Left lobe of liver (tissue), 2 donors: ENCODE measurements at regions not wholly inside any gene's neighbourhood (a gene's known extent, or its start where the extent isn't known, plus 50 kb on each side); places are given as distances from the start of the nearest gene placed in this dataset.
A peak's percentile ranks its signal among the peaks of the same experiment; 100 is the strongest.

Experiments
- ATAC-seq: fragments of 200-7000 bp; cut with Tn5 transposase; one replicate; pipeline ENCODE4 v1.9.1; 2020; ENCODE audit warnings: mild to moderate bottlenecking, moderate library complexity
- DNase-seq: peaks from one replicate; pipeline ENCODE4 v3.0.0-alpha.2; 2020; ENCODE audit warnings: low spot score
- donor health status: DM: no; HTN: no; CAD: no; lungs with moderate emphysema.
- donor health status: DM: no; HTN: yes; CAD: no.

DNA sequence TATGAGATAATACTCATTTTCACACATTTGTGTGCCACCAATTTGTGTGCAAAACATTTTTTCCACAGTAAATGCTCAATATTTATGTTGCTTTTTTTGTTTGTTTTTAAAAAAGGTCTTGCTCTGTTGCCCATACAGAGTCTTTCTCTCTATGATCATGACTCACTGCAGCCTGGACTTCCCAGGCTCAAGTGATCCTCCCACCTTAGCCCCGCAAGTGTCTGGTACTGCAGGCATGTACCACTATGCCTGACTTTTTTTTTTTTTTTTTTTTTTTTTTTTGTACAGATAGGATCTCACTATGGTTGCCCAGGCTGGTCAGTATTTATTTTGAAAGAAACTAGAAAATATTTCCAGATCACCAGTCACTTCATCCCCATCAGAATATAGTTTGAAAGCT is 297.8 kb upstream of the GYPC start:
- ATAC-seq (no peak), DNase-seq (no peak)

DNA sequence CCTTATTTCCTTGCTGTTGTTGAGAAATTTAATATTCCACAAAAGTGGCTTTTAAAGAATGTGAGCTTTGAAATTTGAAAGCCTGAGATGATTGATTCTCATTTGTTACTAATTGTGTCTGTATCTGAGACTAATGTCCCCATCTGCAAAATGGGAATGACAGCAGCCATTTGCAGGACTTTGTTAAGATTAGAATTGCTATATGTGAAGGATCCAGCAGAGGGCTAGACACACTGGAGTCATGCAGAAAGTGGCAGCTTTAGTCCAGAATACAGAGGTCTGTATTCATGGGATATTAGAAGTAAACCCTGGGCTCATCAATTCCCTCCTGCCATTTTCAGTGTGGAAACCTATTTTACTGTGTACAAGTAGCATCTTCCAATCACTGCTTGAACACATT is 296.5 kb upstream of the GYPC start:
- peak; percentile 55 for ATAC-seq

DNA sequence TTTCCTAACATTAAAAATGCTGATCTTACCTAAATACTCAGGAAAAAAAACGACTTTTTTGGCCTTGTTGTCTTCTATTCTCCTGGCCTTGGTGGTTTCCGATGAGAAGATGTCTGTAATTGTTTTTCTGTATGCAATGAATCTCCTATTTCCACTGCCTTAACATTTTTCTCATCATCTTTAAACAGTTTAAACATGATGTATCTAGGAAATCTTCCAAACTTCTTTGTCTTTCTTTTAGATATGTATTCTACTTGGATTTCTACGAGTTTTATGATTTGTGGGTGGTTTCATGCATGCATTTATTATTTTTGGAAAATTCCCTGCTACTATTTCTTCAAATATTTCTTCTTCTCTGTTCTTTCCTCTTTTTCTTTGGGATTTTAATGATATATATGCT is 288.6 kb upstream of the GYPC start:
- DNase-seq: no peak

More for the DNA sequence above, 296.5 kb upstream of the GYPC start:
- DNase-seq: no peak

DNA sequence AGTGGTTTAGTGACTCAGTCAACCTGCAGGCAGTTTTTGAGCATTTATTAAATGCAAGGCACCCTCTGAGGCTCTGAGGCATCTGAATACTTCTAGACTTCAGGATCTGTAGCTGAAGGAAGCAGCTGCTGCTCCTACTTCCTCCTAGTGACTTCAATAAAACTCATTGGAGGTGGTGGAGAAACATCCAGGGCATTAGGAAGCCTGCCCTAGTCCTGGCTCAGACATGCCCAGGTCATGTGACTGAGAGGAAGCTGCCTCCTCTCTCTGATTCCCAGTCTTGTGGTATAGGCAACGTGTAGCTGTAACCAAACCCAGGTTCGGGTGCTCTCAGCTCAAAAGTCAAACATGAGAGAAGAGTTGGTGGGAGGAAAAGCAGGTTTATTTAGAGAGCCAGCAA is 287.2 kb upstream of the GYPC start:
- no peak for ATAC-seq
- no peak for DNase-seq

More for the DNA sequence above, 288.6 kb upstream of the GYPC start:
- ATAC-seq: no peak

DNA sequence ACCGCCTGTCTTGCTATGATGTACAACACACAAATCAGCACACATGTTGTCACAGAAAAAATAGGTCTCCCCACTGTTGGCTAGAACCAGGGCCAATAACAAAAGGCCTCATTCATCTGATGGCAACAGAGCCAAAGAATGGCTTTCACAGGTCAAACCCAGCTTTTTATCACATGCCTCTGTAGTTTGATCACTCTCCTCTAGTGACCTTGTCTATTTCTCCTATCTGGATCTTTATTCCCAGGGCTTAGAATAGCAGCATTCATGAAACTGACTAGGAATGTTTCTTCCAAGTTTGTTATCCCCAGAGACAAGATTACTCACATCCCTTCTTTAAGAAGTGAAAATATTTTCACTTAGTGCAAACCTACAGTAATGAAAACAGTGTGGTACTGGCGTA is 285.8 kb upstream of the GYPC start:
- DNase-seq: no peak
- no peak for ATAC-seq

DNA sequence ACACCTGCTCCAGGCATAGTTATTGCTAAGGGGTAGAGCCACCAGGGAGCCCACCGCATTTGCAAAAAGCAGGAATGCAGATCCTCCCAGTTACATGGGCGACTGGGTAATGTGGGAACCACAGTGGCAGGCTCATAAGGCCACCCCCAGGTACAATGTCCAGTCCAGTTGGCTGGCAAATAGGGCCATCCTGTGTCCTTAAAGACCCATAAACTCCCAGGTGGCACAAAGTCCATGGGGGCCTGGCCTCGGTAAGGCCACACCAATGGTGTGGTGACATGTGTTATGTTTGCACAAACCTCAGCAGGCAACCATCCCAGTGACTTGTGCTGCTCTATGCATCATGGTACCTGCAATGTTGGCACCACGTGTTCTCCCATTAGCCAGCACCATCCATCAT is 283.6 kb upstream of the GYPC start:
- no peak for ATAC-seq

DNA sequence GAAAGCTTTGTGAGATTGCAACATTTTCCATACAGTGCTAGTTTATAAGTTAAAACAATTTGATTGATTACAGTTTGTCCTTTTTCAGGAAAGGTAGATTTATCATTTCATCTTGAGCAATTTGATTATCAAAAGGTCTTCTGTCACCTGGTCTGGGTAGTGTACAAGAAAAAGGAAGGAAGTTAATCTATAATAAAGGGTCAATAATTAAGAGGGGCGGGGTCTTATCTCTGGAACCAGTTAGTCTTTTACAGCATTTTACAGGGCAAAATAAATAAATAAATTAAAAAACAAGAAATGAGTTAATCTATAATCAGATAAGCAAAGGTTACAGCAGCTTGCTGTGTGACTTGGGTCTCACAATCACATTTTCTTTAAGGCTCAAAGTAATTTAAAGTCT is 277.8 kb upstream of the GYPC start:
- ATAC-seq: no peak

More for the DNA sequence above, 283.6 kb upstream of the GYPC start:
- DNase-seq: no peak

DNA sequence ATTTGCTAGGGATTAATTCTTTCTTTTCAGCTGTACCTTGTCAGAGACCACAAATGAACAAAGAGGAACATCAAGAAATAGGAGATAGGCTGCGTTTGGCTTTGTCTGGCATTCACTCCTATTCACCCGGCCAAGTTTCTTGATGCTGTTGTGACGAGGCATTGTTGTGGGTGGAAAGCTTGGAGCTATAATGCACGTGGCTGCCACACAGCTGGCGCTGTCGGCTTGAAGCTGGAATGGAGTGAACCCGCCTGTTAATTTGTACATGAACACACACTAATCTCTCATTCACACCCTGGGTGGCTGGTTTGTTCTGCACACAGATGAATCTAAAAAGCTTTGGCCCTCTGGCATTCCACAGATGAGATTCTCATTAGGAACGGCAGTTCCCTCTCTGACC is 274.9 kb upstream of the GYPC start:
- ATAC-seq: no peak
- no peak for DNase-seq

More for the DNA sequence above, 277.8 kb upstream of the GYPC start:
- no peak for DNase-seq

DNA sequence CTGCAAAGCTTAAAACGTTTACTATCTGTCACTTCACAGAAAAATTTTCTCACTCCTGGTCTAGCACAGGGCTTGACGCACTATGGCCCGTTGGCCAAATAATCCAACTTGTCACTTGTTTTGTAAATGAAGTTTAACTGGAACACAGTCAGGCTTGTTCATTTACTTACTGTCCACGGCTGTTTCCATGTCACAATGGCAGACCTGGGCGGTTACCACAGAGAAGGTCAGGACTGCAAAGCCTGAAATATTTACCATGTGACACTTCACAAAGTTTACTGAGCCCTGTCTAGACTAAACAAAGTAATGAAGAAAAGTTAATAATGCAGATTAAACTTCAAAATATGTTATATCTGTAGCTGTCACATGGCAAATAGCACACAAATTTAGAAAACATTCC is 273.0 kb upstream of the GYPC start:
- DNase-seq: no peak
- no peak for ATAC-seq

DNA sequence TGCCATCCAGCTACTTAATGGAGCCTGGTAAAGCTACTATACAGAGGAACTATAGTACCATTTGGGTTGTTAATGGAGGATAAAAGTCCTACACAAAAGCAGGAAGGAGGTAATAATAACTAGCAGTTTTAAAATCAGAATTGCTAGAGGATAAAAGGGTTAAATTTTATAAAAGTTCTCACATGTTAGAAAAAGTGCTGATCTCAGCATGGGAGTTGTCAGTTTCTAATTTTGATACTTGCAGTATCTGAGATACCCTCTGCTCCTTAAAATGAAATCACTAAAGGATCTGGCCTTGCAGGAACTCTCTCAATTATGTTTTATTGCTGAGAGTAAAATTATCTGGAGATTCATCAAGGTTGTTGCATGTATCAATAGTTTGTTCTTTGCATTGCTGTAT is 272.2 kb upstream of the GYPC start:
- ATAC-seq (no peak), DNase-seq (no peak)

DNA sequence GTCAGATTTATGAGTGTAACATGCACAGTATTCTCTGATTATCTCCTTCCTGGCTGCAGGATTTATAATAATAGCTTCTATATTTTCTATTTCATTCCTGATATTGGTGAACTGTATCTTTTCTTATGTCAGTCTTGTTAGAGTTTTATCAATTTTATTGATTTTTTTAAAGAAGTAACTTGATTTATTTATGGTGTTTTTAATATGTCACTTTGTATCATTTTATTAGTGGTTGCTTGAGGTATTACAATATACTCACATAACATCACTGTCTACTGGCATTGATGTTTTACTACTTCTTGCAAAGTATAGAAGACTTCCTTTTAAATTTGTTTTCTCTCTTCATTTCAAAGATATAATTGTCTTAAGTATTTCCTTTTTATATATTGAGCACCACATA is 270.5 kb upstream of the GYPC start:
- ATAC-seq (no peak), DNase-seq (no peak)

DNA sequence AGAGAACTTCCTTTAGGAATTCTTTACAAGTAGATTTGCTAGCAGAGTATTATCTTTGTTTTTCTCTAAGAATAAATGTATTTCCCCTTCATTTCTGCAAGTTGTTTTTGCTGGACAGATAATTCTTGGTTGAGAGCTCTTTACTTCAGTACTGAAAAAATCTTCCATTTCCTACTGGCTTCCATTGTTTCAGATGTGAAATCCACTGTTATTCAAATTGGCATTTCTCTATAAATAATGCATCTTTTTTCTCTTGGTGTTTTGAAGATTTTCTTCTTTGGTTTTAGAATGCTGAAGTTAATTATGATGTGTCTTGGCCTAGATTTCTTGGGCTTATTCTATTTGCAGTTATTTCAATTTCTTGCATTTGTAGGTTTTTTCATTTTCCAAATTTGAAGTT is 270.0 kb upstream of the GYPC start:
- ATAC-seq: no peak
- DNase-seq: no peak

DNA sequence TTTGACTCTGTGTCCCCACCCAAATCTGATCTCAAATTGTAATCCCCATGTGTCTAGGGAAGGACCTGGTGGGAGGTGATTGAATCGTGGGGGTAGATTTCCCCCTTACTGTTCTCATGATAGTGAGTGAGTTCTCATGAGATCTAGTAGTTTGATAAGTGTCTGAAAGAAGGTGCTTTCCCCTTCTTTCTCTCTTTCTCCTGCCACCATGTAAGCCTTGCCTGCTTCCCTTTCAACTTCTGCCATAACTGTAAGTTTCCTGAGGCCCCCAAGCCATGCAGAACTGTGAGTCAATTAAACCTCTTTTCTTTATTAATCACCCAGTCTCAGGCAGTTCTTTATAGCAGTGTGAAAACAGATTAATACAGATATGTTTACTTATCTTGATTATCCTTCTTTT is 266.5 kb upstream of the GYPC start:
- DNase-seq (no peak), ATAC-seq (no peak)

DNA sequence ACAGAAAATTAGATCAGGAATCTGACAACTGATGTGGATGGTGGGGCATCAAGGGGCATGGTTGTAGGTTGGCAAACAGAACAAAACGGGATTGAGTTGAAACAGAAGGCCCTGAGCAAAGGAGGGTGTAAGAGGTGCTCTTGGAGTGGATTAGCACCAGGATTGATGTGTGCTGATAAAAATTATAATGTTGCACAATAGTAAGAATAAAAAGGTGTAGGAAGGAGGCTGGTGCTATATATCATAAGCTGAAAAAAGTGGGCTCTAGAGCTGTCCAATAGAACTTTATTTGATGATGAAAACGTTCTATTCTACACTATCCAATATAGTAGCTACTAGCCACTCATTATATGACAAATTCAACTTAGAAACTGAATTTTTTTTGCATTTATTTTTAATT is 263.1 kb upstream of the GYPC start:
- ATAC-seq (no peak), DNase-seq (no peak)

DNA sequence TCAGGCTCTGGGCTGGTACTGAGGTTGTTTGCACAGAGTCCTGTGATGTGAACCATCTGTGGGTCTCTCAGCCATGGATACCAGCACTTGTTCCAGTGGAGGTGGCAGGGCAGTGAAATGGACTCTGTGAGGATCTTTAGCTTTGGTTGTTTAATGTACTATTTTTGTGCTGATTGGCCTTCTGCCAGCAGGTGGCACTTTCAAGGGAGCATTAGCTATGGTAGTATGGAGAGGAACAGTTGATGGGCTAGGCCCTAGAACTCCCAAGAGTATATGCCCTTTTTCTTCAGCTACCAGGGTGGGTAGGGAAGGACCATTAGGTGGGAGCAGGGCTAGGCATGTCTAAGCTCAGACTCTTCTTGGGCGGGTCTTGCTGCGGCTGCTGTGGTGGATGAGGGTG is 257.0 kb upstream of the GYPC start:
- no peak for ATAC-seq
- DNase-seq: no peak

DNA sequence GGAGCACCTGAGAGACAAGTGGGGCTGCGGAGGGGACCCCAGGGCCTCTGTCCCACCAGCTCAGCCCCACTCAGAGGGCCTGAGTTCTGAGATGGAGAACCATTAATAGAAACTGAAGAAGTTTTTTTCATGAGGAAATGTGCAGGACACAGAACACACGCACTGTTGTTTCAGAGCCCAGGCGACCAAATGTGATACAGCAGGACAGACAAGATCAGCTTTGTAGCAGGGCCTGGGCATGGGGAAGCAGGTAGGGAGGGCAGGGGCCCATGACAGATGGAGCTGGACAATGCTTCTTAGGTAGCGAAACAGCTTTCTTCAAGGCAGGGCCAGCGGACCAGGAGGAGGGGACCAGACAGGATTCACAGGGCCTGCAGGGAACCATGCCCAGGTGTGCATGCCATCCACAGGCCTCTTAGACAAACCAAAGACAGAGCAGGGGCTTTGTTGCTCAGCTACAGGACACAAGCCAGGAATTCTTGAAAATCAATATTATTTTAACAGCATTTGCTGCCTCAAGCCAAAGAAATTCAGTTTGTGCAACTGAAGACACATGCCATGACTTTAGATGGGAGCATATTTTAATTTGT is 252.8 kb upstream of the GYPC start:
- no peak for DNase-seq

DNA sequence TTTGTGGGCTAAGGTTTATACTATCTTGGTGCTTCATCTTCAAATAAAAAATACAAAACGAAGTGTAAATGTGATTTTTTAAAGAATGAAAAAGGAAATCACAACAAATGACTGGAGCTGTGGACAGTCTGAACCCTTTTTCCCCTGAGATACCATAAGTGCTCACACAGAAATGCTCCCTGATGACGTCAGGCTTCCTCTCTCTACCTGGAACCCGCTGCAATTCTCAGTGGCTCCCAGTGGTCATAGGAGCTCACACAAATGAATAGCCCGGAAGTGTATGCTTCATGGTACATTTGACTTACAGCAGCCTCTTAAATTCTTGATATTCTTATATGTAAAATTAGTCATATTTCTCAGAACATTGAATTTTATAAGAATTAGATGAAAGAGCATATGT is 249.7 kb upstream of the GYPC start:
- ATAC-seq (no peak), DNase-seq (no peak)

More for the DNA sequence above, 252.8 kb upstream of the GYPC start:
- ATAC-seq: no peak

DNA sequence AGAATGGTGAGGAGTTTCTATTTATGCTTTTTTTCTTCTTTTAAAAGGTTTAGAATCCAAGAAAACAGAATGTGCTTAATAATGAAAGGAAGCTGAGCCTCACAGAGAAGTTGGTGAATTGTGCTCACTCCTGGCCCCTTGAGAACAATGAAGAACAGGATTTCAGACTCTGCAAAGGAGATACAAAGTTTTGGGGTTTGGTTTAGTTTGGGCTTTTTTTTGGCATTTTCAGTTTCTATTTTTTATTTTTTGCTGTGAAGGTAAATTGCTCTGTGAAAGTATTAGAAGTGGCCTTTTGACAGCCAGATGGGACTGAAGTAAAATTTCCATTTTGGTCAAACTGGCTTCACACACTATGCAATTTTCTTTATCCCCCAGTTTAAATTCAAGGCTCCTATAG is 247.3 kb upstream of the GYPC start:
- ATAC-seq: no peak

DNA sequence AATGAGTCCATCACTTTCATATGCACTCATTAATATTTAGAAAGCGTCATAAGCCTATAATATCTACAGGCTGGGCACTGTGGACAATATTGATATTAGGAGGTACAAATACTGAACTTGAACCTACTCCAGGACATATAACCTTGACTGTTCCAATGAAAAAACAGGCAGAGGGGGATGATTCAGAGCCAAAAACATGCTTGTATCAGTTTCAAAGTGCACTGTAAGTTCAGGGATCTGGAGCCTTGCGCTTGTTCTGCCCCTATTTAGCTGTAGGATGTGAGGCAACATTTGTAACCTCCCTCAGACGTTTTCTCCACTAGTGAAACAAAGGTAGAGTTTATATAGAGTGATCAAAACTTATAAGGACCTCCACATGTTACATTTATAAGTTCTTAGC is 246.1 kb upstream of the GYPC start:
- DNase-seq (no peak), ATAC-seq (no peak)

More for the DNA sequence above, 247.3 kb upstream of the GYPC start:
- no peak for DNase-seq

DNA sequence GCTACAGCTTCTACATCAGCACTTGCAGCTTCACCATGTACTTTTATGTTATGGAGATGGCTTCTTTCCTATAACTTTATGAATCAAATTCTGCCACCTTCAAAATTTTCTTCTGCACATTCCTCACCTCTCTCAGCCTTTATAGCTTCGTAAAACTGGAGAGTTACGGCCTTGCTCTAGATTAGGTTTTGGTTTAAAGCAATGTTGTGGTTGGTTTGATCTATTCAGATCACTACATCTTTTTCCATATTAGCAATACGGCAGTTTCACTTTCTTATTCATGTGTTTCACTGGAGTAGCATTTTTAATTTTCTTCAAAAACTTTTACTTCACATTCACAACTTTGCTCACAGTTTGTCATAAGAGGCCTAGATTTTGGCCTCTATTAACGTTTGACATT is 242.9 kb upstream of the GYPC start:
- ATAC-seq: no peak

DNA sequence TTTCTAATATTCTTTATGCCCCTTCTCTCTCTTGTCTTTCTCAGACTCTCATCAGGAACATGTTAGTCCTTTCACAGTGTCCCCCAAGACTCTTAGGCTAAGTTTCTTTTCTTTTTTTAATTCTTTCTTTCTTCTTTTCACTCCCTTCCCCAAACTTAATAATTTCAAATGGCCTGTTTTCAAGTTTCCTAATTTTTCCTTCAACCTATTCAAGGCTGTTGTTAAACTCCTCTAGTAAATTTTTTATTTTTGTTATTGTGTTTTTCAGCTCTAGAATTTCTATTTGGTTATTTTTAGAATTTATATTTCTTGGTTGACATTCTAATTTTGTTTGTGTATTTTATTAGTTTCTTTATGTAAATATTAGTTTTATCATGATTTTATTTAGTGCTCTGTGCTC is 236.6 kb upstream of the GYPC start:
- no peak for DNase-seq
- no peak for ATAC-seq

More for the DNA sequence above, 242.9 kb upstream of the GYPC start:
- DNase-seq: no peak

DNA sequence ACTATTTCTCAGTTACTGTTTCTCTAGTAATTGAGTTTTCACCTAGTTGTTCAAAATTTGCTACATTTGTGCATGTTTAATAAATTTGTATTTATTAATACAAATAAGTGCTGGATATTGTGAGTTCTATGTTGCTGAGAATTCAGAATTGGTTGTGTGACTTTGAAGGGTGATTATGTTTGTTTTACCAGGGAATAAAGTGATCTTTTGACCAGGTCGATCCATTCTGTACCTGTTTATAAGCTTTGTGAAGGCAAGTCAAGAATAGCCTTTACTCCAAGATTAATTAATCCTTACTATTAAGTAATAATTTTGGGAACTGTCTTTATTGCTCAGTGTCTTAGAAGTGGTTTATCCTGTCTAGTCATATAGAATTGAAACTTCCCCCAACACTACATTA is 230.0 kb upstream of the GYPC start:
- no peak for DNase-seq
- ATAC-seq: peak; percentile 34

DNA sequence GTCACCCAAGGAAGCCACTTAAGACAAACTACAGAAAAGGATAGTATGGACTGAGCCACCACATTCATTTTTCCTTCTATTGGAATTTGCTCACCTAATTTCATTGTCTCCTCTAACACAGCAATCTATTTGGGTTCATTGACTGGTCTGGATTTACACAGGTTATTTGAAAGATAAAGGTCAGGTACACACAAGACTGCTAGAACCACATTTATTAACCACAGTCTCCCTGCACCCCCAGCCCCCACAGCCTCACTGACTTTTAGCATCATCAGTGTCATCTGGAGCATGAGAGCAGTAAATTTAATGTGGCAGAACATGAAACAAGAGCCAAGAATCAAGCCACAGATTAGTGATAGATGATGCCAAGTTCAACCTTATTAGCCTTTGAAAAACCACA is 226.9 kb upstream of the GYPC start:
- ATAC-seq (no peak), DNase-seq (no peak)

DNA sequence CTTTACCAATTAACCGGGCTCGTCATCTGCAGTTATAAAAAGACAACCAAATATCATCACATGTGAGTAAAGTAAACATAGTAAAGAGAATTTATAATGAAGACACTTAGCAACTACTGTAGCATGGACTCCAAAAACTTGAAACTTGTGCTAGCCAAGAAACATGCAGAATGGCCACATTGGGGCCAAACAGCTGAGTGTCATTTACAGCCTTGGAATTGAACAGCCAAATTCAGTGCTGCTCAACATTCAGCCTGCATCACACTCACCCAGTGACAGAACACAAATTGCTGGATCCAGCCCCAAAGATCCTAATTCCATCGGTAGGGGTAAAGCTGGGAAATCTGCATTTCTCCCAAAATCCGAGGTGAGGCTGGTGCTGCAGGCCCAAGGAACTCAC is 224.8 kb upstream of the GYPC start:
- DNase-seq (no peak), ATAC-seq (no peak)
